OCI-LY3 (cell line): ENCODE measurements at regions not wholly inside any gene's neighbourhood (a gene's known extent, or its start where the extent isn't known, plus 50 kb on each side); places are given as distances from the start of the nearest gene placed in this dataset.

Experiments
- CTCF ChIP-seq: fragments of 200-600, 300-600 bp; sonication (generic); IDR thresholded peaks from 2 replicates; pipeline ENCODE4 v1.5.1; 2014; ENCODE audit warnings: antibody characterized with exemption, low read length, low read depth
- EZH2phosphoT487 ChIP-seq: fragments of 200-600 bp; shearing (Covaris generic); IDR thresholded peaks from 2 replicates; pipeline ENCODE4 v1.6.1; 2018; ENCODE audit warnings: antibody characterized with exemption, mixed run types, low read depth

- no peak for TF ChIP-seq CTCF
- no peak for TF ChIP-seq EZH2phosphoT487
Measured at GRCh38 chr5:51829691-51830090, 446.4 kb downstream of the ISL1 start.
